HT1080 (cell line): ENCODE measurements at regions not wholly inside any gene's neighbourhood (a gene's known extent, or its start where the extent isn't known, plus 50 kb on each side); places are given as distances from the start of the nearest gene placed in this dataset. TPM values are rescaled to one million over a fixed set of nuclear protein-coding genes. Genes with fewer than 3 reads are reported as not detected.

Experiments used
- DNase-seq: peaks from one replicate; pipeline ENCODE4 v3.0.0-alpha.2; 2015; ENCODE audit warnings: low read depth
- small RNA-seq: library from RNA; depleted of rRNA; stranded (forward); fragments of <200 nt; gene quantifications from one replicate; pipeline ENCODE3, GENCODE V24; 2014

DNA sequence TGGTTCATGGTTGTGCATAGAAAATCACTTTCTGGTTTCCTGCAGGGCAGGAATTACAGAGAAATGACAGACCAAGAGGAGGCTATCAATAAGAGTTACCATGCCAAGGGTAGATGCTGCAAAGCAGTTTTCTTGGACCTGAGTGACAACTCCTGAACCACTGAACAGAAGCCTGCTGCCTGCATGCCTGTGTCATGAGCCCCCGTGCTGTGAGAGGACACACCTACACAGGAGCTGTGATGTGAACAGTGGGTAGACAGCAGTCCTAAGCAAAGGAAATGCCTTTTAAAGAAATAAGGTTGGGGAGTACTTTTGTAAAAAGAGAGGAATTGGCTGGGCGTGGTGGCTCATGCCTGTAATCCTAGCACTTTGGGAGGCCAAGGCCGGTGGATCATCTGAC is 54.2 kb upstream of the CREB1 start:
- peak; percentile 33 for DNase-seq

DNA sequence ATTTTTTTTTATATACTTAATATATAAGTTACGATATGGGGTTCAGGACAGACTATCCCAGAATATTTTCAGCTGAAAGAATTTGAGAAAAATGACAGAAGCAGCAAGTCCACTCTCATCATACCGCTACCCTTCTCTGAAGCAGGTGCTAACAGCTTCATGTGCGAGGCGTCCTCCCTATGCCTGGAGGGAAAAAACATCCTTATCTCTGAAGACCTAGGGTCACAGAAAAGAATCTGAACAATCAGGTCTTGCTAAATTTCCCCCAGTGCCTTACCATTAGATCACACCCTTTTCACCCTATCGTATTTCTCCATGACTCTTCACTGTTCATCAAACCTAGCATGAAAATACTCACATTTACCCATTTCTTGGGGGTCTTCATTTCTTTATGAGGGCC is 51.9 kb upstream of the CREB1 start:
- no peak for DNase-seq

DNA sequence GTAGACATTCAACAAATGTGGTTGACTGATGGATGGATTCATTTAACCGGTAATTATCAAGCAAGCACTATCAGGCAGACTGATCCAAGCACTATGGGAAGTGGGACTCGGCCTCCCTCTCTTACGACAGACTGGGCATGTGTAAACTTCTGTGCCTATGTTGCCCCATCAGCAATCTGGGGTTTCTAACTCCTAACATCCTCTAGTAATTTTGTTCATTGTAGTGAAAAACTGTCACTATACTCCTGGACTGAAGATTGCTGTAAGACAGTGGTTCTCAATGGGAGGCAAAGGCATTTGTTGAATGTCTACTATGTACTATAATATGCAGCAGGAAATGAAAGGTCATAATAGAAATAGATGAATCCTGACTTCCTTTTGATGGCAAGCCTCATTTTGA is 51.2 kb upstream of the CREB1 start:
- no peak for DNase-seq

DNA sequence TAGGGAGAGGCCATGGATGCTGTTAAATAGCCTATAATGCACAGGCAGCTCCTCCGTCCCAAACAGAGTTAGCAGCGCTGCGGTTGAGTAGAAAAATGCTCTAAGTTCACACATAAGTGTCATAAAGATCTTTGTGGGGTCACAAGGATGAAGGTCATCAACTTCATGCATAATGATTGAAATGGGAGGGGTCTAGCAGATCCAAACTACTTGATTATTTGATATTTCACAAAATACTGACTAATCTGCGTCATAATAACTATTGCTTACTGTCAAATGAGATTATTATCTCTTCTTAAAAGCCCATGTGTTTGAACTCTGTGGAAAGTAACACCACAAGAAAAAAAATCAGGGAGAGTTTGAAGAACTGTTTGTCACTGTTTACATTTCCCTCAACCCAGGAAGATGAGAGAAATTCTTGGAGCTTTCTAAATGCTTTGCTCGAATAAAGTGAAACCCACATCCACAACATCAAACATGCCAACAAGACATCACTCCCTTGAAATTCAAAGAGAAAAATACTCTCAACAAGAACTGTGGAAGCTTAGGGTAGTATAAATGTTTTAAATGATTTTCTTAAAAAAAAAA is 50.5 kb upstream of the CREB1 start:
- no peak for DNase-seq

Small RNAs in the stretch of these regions (small RNA-seq; reads per million reads assigned to genes)
- gene MIR1302-4, result not detected
